ENCODE measurements at regions not wholly inside any gene's neighbourhood (a gene's known extent, or its start where the extent isn't known, plus 50 kb on each side); places are given as distances from the start of the nearest gene placed in this dataset.
A peak's percentile ranks its signal among the peaks of the same experiment; 100 is the strongest.

DNA sequence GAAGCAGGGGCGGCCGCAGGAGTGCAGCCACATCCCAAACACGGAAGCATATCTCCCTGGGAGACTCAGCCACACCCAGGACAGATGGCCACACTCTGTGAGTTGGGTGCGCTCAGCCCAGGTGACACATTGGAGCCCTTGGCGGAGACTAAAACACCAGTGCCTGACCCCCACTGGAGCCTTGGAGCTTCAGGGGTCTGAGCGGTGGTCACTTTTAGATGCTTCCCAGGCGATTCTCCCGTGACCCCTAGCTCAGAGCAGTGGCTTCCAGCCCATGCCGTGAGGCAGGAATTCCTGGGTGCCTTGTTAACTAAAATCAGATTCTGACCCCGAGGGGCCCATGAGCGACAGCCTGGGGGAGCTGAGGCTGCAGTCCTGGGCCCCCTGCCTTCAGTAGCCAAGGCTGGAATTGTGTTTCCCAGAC lies 54.5 kb downstream of the PLXNA1 start:
- no peak overlapping the region for H3K18ac ChIP-seq (ENCODE audit: insufficient read length, low read depth, low read length)
- H3K79me1 ChIP-seq (ENCODE audit: insufficient read depth, low read depth, low read length, poor library complexity, severe bottlenecking), result no peaks in the 10 kb centered on the region
- no peak overlapping the region for H3K4ac ChIP-seq (ENCODE audit: low read depth, low read length)
- WGBS (ENCODE audit: extremely low coverage, insufficient read length, low lambda C conversion rate), result no CpG with 5 or more reads among the region's 11 CpGs
- no peaks in the 10 kb centered on the region for H3K9me3 ChIP-seq (ENCODE audit: control insufficient read depth, low read depth, low read length)
- TF ChIP-seq, protein P1, sequence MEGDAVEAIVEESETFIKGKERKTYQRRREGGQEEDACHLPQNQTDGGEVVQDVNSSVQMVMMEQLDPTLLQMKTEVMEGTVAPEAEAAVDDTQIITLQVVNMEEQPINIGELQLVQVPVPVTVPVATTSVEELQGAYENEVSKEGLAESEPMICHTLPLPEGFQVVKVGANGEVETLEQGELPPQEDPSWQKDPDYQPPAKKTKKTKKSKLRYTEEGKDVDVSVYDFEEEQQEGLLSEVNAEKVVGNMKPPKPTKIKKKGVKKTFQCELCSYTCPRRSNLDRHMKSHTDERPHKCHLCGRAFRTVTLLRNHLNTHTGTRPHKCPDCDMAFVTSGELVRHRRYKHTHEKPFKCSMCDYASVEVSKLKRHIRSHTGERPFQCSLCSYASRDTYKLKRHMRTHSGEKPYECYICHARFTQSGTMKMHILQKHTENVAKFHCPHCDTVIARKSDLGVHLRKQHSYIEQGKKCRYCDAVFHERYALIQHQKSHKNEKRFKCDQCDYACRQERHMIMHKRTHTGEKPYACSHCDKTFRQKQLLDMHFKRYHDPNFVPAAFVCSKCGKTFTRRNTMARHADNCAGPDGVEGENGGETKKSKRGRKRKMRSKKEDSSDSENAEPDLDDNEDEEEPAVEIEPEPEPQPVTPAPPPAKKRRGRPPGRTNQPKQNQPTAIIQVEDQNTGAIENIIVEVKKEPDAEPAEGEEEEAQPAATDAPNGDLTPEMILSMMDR (conservative IDR thresholded peaks at IDR 0.05), result no peak
- H2AK5ac ChIP-seq (ENCODE audit: insufficient read length, low read length), result no peak overlapping the region
- H3K4me1 ChIP-seq (ENCODE audit: insufficient read depth, low read length), result no peaks in the 10 kb centered on the region
- no peak overlapping the region for H3K23ac ChIP-seq (ENCODE audit: insufficient read length, low read depth, low read length)
- H3K9me3 Mint-ChIP-seq, result no peaks in the 10 kb centered on the region
- no peak overlapping the region for H3K4me3 Mint-ChIP-seq
- no peak overlapping the region for H3K9ac ChIP-seq (ENCODE audit: extremely low read depth, insufficient read length, low read length)
- peaks cover 7 to 8% of the 10 kb centered on the region in 2 experiments; a peak in 3 of 4 replicates for H3K4me1 Mint-ChIP-seq
- no peak overlapping the region for H2BK120ac ChIP-seq (ENCODE audit: low read depth, low read length, poor library complexity, severe bottlenecking)
- H3T11ph ChIP-seq (ENCODE audit: low read length), result no peak overlapping the region
- no peak overlapping the region for H2BK15ac ChIP-seq (ENCODE audit: low read depth, low read length)
- no peaks in the 10 kb centered on the region for H3K79me2 ChIP-seq (ENCODE audit: insufficient read depth, low read length)
- no peaks in the 10 kb centered on the region for H3K27me3 ChIP-seq (ENCODE audit: insufficient read depth, low read length)
- H4K91ac ChIP-seq (ENCODE audit: insufficient read length, low read depth, low read length), result no peak overlapping the region
- no peaks in the 10 kb centered on the region; the same call in none of the 2 replicates for H3K27me3 Mint-ChIP-seq (ENCODE audit: low read depth)
- H2BK20ac ChIP-seq (ENCODE audit: low read depth, low read length, poor library complexity, severe bottlenecking), result no peak overlapping the region
- H4K5ac ChIP-seq (ENCODE audit: insufficient read length, low read depth, low read length), result no peak overlapping the region
- H3K36me3 Mint-ChIP-seq (ENCODE audit: insufficient read depth in 1 of 3, low read depth in 3 of 3), result peaks cover 3 to 19% (median 9%) of the 10 kb centered on the region in 3 experiments
- H3K27ac Mint-ChIP-seq, result peak overlapping the region in 2 of 3 experiments; percentile 30 to 86; a peak in 4 of 7 replicates
- no peaks in the 10 kb centered on the region for H3K23me2 ChIP-seq (ENCODE audit: insufficient read length, low read depth, low read length, poor library complexity, severe bottlenecking)
- no peak overlapping the region for H3K27ac ChIP-seq (ENCODE audit: insufficient read length, low read depth, low read length)
- no peak overlapping the region for H3K56ac ChIP-seq (ENCODE audit: insufficient read length, low read depth, low read length)
- H3K4me2 ChIP-seq (ENCODE audit: insufficient read depth, insufficient read length, low read length), result no peak overlapping the region
- no peak overlapping the region for H2BK5ac ChIP-seq (ENCODE audit: insufficient read length, low read length)
- no peak overlapping the region for H4K8ac ChIP-seq (replicated peaks; ENCODE audit: insufficient read length, low read depth, low read length)
- no peak for DNase-seq
- no peak overlapping the region for H2BK12ac ChIP-seq (ENCODE audit: insufficient read length, low read depth, low read length)
- no peak overlapping the region for H2AFZ ChIP-seq (ENCODE audit: low read length)
- H4K20me1 ChIP-seq (ENCODE audit: control insufficient read depth, insufficient read depth, insufficient read length), result no peaks in the 10 kb centered on the region
- no peak overlapping the region for H3K14ac ChIP-seq (ENCODE audit: insufficient read depth, low read length)

All from H9 (cell line).